ENCODE measurements at regions not wholly inside any gene's neighbourhood (a gene's known extent, or its start where the extent isn't known, plus 50 kb on each side); places are given as distances from the start of the nearest gene placed in this dataset.

GRCh38 chr1:61005614-61006580 lies 76.5 kb upstream of the NFIA start:
- Histone ChIP-seq H3K18ac (ENCODE audit: low read length) (no peak overlapping the region), H3K23ac (ENCODE audit: low read depth, low read length, poor library complexity) (no peak overlapping the region), H3K4me3 (ENCODE audit: low read length in 2 of 2) (no peak overlapping the region), H4K8ac (ENCODE audit: low read depth, low read length) (no peak overlapping the region), H3K9me3 (replicated peaks in 1 of 2; ENCODE audit: control insufficient read depth in 2 of 2, insufficient read depth in 1 of 2, low read depth in 1 of 2, low read length in 2 of 2) (no peaks in the 10 kb centered on the region), H3K4me1 (ENCODE audit: control insufficient read depth in 2 of 2, insufficient read depth in 1 of 2, low read depth in 1 of 2, low read length in 2 of 2) (peaks cover 0 to 8% of the 10 kb centered on the region in 2 donors), H2BK5ac (ENCODE audit: low read length) (no peak overlapping the region), H3K9ac (ENCODE audit: low read depth, low read length, poor library complexity) (no peak overlapping the region), H2BK15ac (ENCODE audit: low read length) (no peak overlapping the region), H3K27me3 (ENCODE audit: control insufficient read depth in 3 of 3, insufficient read depth in 3 of 3, low read depth in 1 of 3, low read length in 3 of 3) (peaks cover 0 to 8% (median 4%) of the 10 kb centered on the region in 3 experiments), H3K14ac (ENCODE audit: low read length) (no peak overlapping the region), H3K4me2 (ENCODE audit: insufficient read depth, low read length, poor library complexity, severe bottlenecking) (peak overlapping the region; percentile 47), H2AFZ (ENCODE audit: low read length) (peak overlapping the region; percentile 63), H4K91ac (ENCODE audit: low read depth, low read length, poor library complexity) (no peak overlapping the region), H3K4ac (ENCODE audit: low read length) (no peak overlapping the region), H2BK120ac (ENCODE audit: low read depth, low read length) (no peak overlapping the region), H3K79me1 (ENCODE audit: low read depth, low read length) (no peaks in the 10 kb centered on the region), H2AK5ac (ENCODE audit: low read depth, low read length) (no peak overlapping the region), H2BK12ac (ENCODE audit: low read length) (no peak overlapping the region), H3K36me3 (replicated peaks in 1 of 2; ENCODE audit: control insufficient read depth in 2 of 2, insufficient read depth in 2 of 2, low read length in 2 of 2) (no peaks in the 10 kb centered on the region), H3K27ac (replicated peaks; ENCODE audit: low read length) (no peak overlapping the region)
- no CpG with 5 or more reads among the region's 9 CpGs for WGBS, 2 donors (ENCODE audit: extremely low coverage in 2 of 2, insufficient read length in 2 of 2, insufficient replicate concordance in 1 of 2)
- peak; percentile 49 for DNase-seq (ENCODE audit: low spot score)

DNA sequence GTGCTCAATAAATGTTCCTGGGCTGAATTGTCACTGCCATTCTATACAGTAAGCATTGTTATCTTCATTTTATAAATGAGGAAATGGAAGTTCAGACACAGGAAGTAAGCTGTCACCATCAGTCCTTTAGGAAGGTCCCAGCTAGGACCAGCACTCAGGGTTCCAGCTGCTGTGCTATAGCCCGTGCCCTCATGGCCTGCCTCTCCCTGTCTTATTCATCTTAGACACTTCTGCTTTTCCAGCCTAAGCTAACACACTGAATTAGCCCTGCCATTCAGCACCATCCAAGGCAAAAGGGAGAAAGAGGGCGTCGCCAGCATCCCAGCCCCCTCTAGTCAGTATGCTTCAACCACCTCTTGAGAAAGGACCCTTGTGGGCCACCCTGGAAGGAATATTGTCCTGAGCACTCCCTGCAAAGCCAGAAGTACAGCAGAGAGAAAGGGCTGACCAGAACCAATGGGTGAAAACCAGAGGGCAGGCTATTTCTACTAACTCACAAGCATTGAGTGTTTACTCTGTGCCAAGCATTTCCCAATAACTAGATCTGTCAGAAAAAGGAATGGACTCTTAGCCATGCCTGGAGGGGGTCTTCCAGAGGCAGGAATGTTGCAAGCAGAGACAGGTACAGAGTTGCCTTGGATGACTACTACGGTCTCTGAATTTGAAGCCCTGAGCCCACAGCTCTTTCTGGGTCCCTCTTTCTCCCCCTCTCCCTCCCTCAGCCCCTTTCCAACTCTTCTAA lies 77.9 kb upstream of the NFIA start:
- Histone ChIP-seq H4K91ac (ENCODE audit: low read depth, low read length, poor library complexity) (no peak overlapping the region), H2BK120ac (ENCODE audit: low read depth, low read length) (no peak overlapping the region), H2AFZ (ENCODE audit: low read length) (no peak overlapping the region), H3K18ac (ENCODE audit: low read length) (no peak overlapping the region), H2AK5ac (ENCODE audit: low read depth, low read length) (no peak overlapping the region), H3K79me1 (ENCODE audit: low read depth, low read length) (no peaks in the 10 kb centered on the region), H3K23ac (ENCODE audit: low read depth, low read length, poor library complexity) (no peak overlapping the region), H2BK12ac (ENCODE audit: low read length) (no peak overlapping the region), H3K4me1 (ENCODE audit: control insufficient read depth in 2 of 2, insufficient read depth in 1 of 2, low read depth in 1 of 2, low read length in 2 of 2) (peaks cover 0 to 8% of the 10 kb centered on the region in 2 donors), H3K9ac (ENCODE audit: low read depth, low read length, poor library complexity) (no peak overlapping the region), H3K36me3 (replicated peaks in 1 of 2; ENCODE audit: control insufficient read depth in 2 of 2, insufficient read depth in 2 of 2, low read length in 2 of 2) (no peaks in the 10 kb centered on the region), H3K4ac (ENCODE audit: low read length) (no peak overlapping the region), H3K27me3 (ENCODE audit: control insufficient read depth in 3 of 3, insufficient read depth in 3 of 3, low read depth in 1 of 3, low read length in 3 of 3) (peaks cover 0 to 8% (median 4%) of the 10 kb centered on the region in 3 experiments), H3K14ac (ENCODE audit: low read length) (no peak overlapping the region), H2BK15ac (ENCODE audit: low read length) (no peak overlapping the region), H3K9me3 (replicated peaks in 1 of 2; ENCODE audit: control insufficient read depth in 2 of 2, insufficient read depth in 1 of 2, low read depth in 1 of 2, low read length in 2 of 2) (no peaks in the 10 kb centered on the region), H3K4me2 (ENCODE audit: insufficient read depth, low read length, poor library complexity, severe bottlenecking) (no peak overlapping the region), H3K4me3 (ENCODE audit: low read length in 2 of 2) (no peak overlapping the region), H3K27ac (replicated peaks; ENCODE audit: low read length) (no peak overlapping the region), H2BK5ac (ENCODE audit: low read length) (no peak overlapping the region), H4K8ac (ENCODE audit: low read depth, low read length) (no peak overlapping the region)
- no CpG with 5 or more reads among the region's 4 CpGs for WGBS, 2 donors (ENCODE audit: extremely low coverage in 2 of 2, insufficient read length in 2 of 2, insufficient replicate concordance in 1 of 2)
- DNase-seq (ENCODE audit: low spot score): no peak

GRCh38 chr1:61000327-61000726 lies 82.0 kb upstream of the NFIA start:
- Histone ChIP-seq H3K36me3 (replicated peaks in 1 of 2; ENCODE audit: control insufficient read depth in 2 of 2, insufficient read depth in 2 of 2, low read length in 2 of 2) (no peaks in the 10 kb centered on the region), H2AK5ac (ENCODE audit: low read depth, low read length) (no peak overlapping the region), H3K9me3 (replicated peaks in 1 of 2; ENCODE audit: control insufficient read depth in 2 of 2, insufficient read depth in 1 of 2, low read depth in 1 of 2, low read length in 2 of 2) (no peaks in the 10 kb centered on the region), H2BK5ac (ENCODE audit: low read length) (no peak overlapping the region), H2BK120ac (ENCODE audit: low read depth, low read length) (no peak overlapping the region), H3K27ac (replicated peaks; ENCODE audit: low read length) (no peak overlapping the region), H3K79me1 (ENCODE audit: low read depth, low read length) (no peaks in the 10 kb centered on the region), H2BK15ac (ENCODE audit: low read length) (no peak overlapping the region), H3K9ac (ENCODE audit: low read depth, low read length, poor library complexity) (no peak overlapping the region), H4K91ac (ENCODE audit: low read depth, low read length, poor library complexity) (no peak overlapping the region), H3K4me1 (ENCODE audit: control insufficient read depth in 2 of 2, insufficient read depth in 1 of 2, low read depth in 1 of 2, low read length in 2 of 2) (peaks cover 0 to 1% of the 10 kb centered on the region in 2 donors), H3K14ac (ENCODE audit: low read length) (no peak overlapping the region), H3K27me3 (ENCODE audit: control insufficient read depth in 3 of 3, insufficient read depth in 3 of 3, low read depth in 1 of 3, low read length in 3 of 3) (peaks cover 0 to 6% (median 4%) of the 10 kb centered on the region in 3 experiments), H2AFZ (ENCODE audit: low read length) (no peak overlapping the region), H3K4me3 (ENCODE audit: low read length in 2 of 2) (no peak overlapping the region), H3K4ac (ENCODE audit: low read length) (no peak overlapping the region), H2BK12ac (ENCODE audit: low read length) (no peak overlapping the region), H4K8ac (ENCODE audit: low read depth, low read length) (no peak overlapping the region), H3K23ac (ENCODE audit: low read depth, low read length, poor library complexity) (no peak overlapping the region), H3K18ac (ENCODE audit: low read length) (no peak overlapping the region), H3K4me2 (ENCODE audit: insufficient read depth, low read length, poor library complexity, severe bottlenecking) (no peak overlapping the region)
- DNase-seq (ENCODE audit: low spot score): no peak
- 100% methylated on average over 1 of the region's 3 CpGs; no CpG with 5 or more reads in 1 of the 2 donors for WGBS, 2 donors (ENCODE audit: extremely low coverage in 2 of 2, insufficient read length in 2 of 2, insufficient replicate concordance in 1 of 2)

DNA sequence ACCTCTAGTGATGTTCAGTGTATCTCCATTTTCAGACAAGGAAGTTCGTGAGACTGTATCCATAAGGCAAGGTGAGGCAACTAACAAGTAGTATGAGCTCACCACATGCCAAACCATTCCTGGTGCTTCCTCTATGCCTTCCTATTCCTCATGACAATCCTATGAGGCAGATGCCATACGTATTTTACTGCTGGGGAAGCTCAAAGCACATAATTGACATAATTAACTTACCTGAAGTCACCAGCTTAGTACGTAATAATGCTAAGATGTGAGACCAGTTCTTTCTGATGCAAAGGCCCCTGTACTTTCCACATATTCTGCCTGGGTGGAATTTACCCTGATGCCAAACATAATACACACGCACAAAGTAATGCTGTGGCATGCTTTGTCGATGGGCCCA lies 83.6 kb upstream of the NFIA start:
- no peak overlapping the region for H3K4me2 ChIP-seq (ENCODE audit: insufficient read depth, low read length, poor library complexity, severe bottlenecking)
- no peak overlapping the region for H2BK12ac ChIP-seq (ENCODE audit: low read length)
- H2BK120ac ChIP-seq (ENCODE audit: low read depth, low read length): no peak overlapping the region
- no peaks in the 10 kb centered on the region for H3K36me3 ChIP-seq (replicated peaks in 1 of 2; ENCODE audit: control insufficient read depth in 2 of 2, insufficient read depth in 2 of 2, low read length in 2 of 2)
- H2AFZ ChIP-seq (ENCODE audit: low read length): no peak overlapping the region
- H4K8ac ChIP-seq (ENCODE audit: low read depth, low read length): no peak overlapping the region
- no peaks in the 10 kb centered on the region for H3K27me3 ChIP-seq (ENCODE audit: control insufficient read depth in 3 of 3, insufficient read depth in 3 of 3, low read depth in 1 of 3, low read length in 3 of 3)
- no peak overlapping the region for H2BK5ac ChIP-seq (ENCODE audit: low read length)
- no peak overlapping the region for H3K23ac ChIP-seq (ENCODE audit: low read depth, low read length, poor library complexity)
- H4K91ac ChIP-seq (ENCODE audit: low read depth, low read length, poor library complexity): no peak overlapping the region
- H3K18ac ChIP-seq (ENCODE audit: low read length): no peak overlapping the region
- H3K14ac ChIP-seq (ENCODE audit: low read length): no peak overlapping the region
- no peak overlapping the region for H2BK15ac ChIP-seq (ENCODE audit: low read length)
- peaks cover 0 to 3% of the 10 kb centered on the region in 2 donors for H3K4me1 ChIP-seq (ENCODE audit: control insufficient read depth in 2 of 2, insufficient read depth in 1 of 2, low read depth in 1 of 2, low read length in 2 of 2)
- WGBS, 2 donors (ENCODE audit: extremely low coverage in 2 of 2, insufficient read length in 2 of 2, insufficient replicate concordance in 1 of 2): no CpG with 5 or more reads among the region's 5 CpGs
- no peak overlapping the region for H2AK5ac ChIP-seq (ENCODE audit: low read depth, low read length)
- H3K27ac ChIP-seq (replicated peaks; ENCODE audit: low read length): no peak overlapping the region
- no peaks in the 10 kb centered on the region for H3K79me1 ChIP-seq (ENCODE audit: low read depth, low read length)
- H3K9me3 ChIP-seq (replicated peaks in 1 of 2; ENCODE audit: control insufficient read depth in 2 of 2, insufficient read depth in 1 of 2, low read depth in 1 of 2, low read length in 2 of 2): no peaks in the 10 kb centered on the region
- H3K4me3 ChIP-seq (ENCODE audit: low read length in 2 of 2): peak overlapping the region in 1 of 2 donors; percentile 35
- H3K9ac ChIP-seq (ENCODE audit: low read depth, low read length, poor library complexity): no peak overlapping the region
- H3K4ac ChIP-seq (ENCODE audit: low read length): no peak overlapping the region
- DNase-seq (ENCODE audit: low spot score): no peak
